Astrocyte (in vitro differentiated cells and primary cell): ENCODE measurements at regions not wholly inside any gene's neighbourhood (a gene's known extent, or its start where the extent isn't known, plus 50 kb on each side); places are given as distances from the start of the nearest gene placed in this dataset.

Experiments used
- DNase-seq: peaks from one replicate; pipeline ENCODE4 v3.0.0-alpha.2; 2010; ENCODE audit warnings: low read depth
- FAIRE-seq: peaks from 2 replicates; lab custom pipeline; 2011; peaks lifted over from hg19 to GRCh38; lab: Jason Lieb, UNC
- H2AFZ ChIP-seq: 2 replicates; pipeline ENCODE4 v1.6.0; 2012; ENCODE audit warnings: low read depth, low read length, inconsistent platforms
- H3K27ac ChIP-seq: 2 replicates; pipeline ENCODE4 v1.5.1; 2011; ENCODE audit warnings: low read depth, low read length, inconsistent platforms
- H3K27me3 ChIP-seq: 2 replicates; pipeline ENCODE4 v1.6.0; 2011; ENCODE audit warnings: low read length, inconsistent platforms; ENCODE audit not compliant: insufficient read depth
- H3K36me3 ChIP-seq: 2 replicates; pipeline ENCODE4 v1.5.1; 2011; ENCODE audit warnings: low read length, inconsistent platforms; ENCODE audit not compliant: insufficient read depth
- H3K4me1 ChIP-seq: 2 replicates; pipeline ENCODE4 v1.5.1; 2011; ENCODE audit warnings: low read length, inconsistent platforms; ENCODE audit not compliant: insufficient read depth
- H3K4me2 ChIP-seq: 2 replicates; pipeline ENCODE4 v1.6.0; 2012; ENCODE audit warnings: low read length, inconsistent platforms
- H3K4me3 ChIP-seq: 2 replicates; pipeline ENCODE4 v1.5.1; 2011; ENCODE audit warnings: low read depth, mild to moderate bottlenecking, low read length, inconsistent platforms; ENCODE audit not compliant: insufficient read depth
- H3K79me2 ChIP-seq: 2 replicates; pipeline ENCODE4 v1.6.0; 2012; ENCODE audit warnings: mild to moderate bottlenecking, low read length, inconsistent platforms; ENCODE audit not compliant: insufficient read depth
- H3K9ac ChIP-seq: 2 replicates; pipeline ENCODE4 v1.6.0; 2012; ENCODE audit warnings: mild to moderate bottlenecking, low read length, inconsistent platforms
- H3K9me3 ChIP-seq: 2 replicates; pipeline ENCODE4 v1.5.1; 2012; ENCODE audit warnings: low read depth, mild to moderate bottlenecking, low read length, inconsistent platforms; ENCODE audit not compliant: insufficient read depth
- H4K20me1 ChIP-seq: 2 replicates; pipeline ENCODE4 v1.6.0; 2012; ENCODE audit warnings: low read length, inconsistent platforms; ENCODE audit not compliant: insufficient read depth
- H3K27ac Mint-ChIP-seq: one replicate; pipeline ENCODE4 v1.8.0; 2021; ENCODE audit warnings: mild to moderate bottlenecking, mixed read lengths; ENCODE audit not compliant: unreplicated experiment
- H3K27me3 Mint-ChIP-seq: one replicate; pipeline ENCODE4 v1.8.0; 2021; ENCODE audit warnings: low read depth, mixed read lengths; ENCODE audit not compliant: unreplicated experiment
- H3K36me3 Mint-ChIP-seq: one replicate; pipeline ENCODE4 v1.8.0; 2021; ENCODE audit warnings: low read depth, mixed read lengths; ENCODE audit not compliant: unreplicated experiment
- H3K4me1 Mint-ChIP-seq: one replicate; pipeline ENCODE4 v1.8.0; 2021; ENCODE audit warnings: low read depth, mixed read lengths; ENCODE audit not compliant: unreplicated experiment
- H3K4me3 Mint-ChIP-seq: one replicate; pipeline ENCODE4 v1.8.0; 2021; ENCODE audit warnings: mild to moderate bottlenecking, moderate library complexity, mixed read lengths; ENCODE audit not compliant: unreplicated experiment
- H3K9me3 Mint-ChIP-seq: one replicate; pipeline ENCODE4 v1.8.0; 2021; ENCODE audit warnings: mild to moderate bottlenecking, mixed read lengths; ENCODE audit not compliant: unreplicated experiment
- EZH2 ChIP-seq: IDR thresholded peaks from 2 replicates; pipeline ENCODE4 v1.6.1; 2012; ENCODE audit warnings: mild to moderate bottlenecking, low read length, inconsistent platforms; ENCODE audit not compliant: insufficient read depth
- TF ChIP-seq, protein P1 (sequence below): IDR thresholded peaks from 2 replicates; pipeline ENCODE4 v1.5.1; 2011; ENCODE audit warnings: low read depth, mild to moderate bottlenecking, inconsistent platforms, low read length, moderate library complexity; ENCODE audit not compliant: insufficient read depth

DNA sequence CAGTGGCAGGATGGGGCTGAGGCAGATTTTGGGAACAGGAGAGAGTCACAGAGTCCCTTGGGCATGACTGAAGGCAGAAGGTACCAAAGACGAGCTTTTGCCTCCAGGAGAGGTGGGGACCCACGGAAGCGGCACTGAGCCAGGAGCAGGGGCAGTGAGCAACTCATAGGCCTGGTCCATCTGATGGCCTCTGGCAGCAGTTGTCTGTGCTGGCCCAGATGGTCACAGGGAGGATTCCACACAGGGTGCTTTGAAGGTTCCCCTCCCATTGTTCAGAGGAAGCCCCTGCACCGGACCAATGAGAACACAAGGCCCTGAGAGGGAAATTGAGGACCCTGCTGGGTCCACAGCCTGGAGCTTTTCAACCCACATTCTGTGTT, 360.3 kb upstream of the TNRC6C start:
- H3K27ac Mint-ChIP-seq: no peak overlapping the region
- no peaks in the 10 kb centered on the region for H3K9me3 ChIP-seq
- H3K4me3 Mint-ChIP-seq: no peak overlapping the region
- no peak overlapping the region for H3K27ac ChIP-seq
- no peaks in the 10 kb centered on the region for H3K9me3 Mint-ChIP-seq
- no peaks in the 10 kb centered on the region for H3K79me2 ChIP-seq
- peaks cover 47% of the 10 kb centered on the region for H3K27me3 Mint-ChIP-seq
- TF ChIP-seq, protein P1, sequence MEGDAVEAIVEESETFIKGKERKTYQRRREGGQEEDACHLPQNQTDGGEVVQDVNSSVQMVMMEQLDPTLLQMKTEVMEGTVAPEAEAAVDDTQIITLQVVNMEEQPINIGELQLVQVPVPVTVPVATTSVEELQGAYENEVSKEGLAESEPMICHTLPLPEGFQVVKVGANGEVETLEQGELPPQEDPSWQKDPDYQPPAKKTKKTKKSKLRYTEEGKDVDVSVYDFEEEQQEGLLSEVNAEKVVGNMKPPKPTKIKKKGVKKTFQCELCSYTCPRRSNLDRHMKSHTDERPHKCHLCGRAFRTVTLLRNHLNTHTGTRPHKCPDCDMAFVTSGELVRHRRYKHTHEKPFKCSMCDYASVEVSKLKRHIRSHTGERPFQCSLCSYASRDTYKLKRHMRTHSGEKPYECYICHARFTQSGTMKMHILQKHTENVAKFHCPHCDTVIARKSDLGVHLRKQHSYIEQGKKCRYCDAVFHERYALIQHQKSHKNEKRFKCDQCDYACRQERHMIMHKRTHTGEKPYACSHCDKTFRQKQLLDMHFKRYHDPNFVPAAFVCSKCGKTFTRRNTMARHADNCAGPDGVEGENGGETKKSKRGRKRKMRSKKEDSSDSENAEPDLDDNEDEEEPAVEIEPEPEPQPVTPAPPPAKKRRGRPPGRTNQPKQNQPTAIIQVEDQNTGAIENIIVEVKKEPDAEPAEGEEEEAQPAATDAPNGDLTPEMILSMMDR: no peak
- no peak for TF ChIP-seq EZH2
- no peaks in the 10 kb centered on the region for H4K20me1 ChIP-seq
- H3K4me2 ChIP-seq: no peak overlapping the region
- no peak for FAIRE-seq
- peaks cover 14% of the 10 kb centered on the region for H3K4me1 Mint-ChIP-seq
- peaks cover 15% of the 10 kb centered on the region for H3K27me3 ChIP-seq
- no peaks in the 10 kb centered on the region for H3K36me3 ChIP-seq
- no peak overlapping the region for H3K4me3 ChIP-seq
- no peak overlapping the region for H2AFZ ChIP-seq
- no peak overlapping the region for H3K9ac ChIP-seq
- peaks cover 11% of the 10 kb centered on the region for H3K4me1 ChIP-seq
- no peaks in the 10 kb centered on the region for H3K36me3 Mint-ChIP-seq
- no peak for DNase-seq

DNA sequence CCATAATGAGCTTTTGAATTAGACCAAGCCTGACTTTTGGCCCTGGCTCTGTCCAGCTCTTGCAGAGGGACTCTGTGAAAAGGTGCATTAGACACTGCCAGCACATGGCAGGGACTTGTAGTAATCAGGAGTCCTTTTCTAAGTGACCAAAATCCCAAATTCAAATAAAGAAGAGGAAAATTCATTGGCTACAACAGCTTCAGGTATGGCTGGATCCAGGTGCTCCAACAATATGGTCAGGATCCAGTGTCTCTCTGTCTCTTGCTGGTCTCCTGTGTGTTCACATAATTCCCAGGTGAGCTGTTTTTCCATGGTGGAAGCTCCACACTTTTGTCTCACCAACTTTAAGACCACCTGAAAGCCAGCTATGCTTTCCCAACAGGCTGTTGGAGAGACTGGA, 358.8 kb upstream of the TNRC6C start:
- H3K36me3 Mint-ChIP-seq: no peaks in the 10 kb centered on the region
- Histone ChIP-seq H3K4me2 (no peak overlapping the region), H3K36me3 (no peaks in the 10 kb centered on the region), H3K9ac (no peak overlapping the region), H3K27me3 (peaks cover 11% of the 10 kb centered on the region), H3K4me1 (peaks cover 11% of the 10 kb centered on the region), H3K79me2 (no peaks in the 10 kb centered on the region), H4K20me1 (no peaks in the 10 kb centered on the region), H2AFZ (no peak overlapping the region), H3K9me3 (no peaks in the 10 kb centered on the region), H3K27ac (no peak overlapping the region), H3K4me3 (no peak overlapping the region)
- no peak overlapping the region for H3K4me3 Mint-ChIP-seq
- no peak overlapping the region for H3K27ac Mint-ChIP-seq
- no peaks in the 10 kb centered on the region for H3K9me3 Mint-ChIP-seq
- TF ChIP-seq EZH2: no peak
- TF ChIP-seq, protein P1: no peak
- FAIRE-seq: no peak
- no peak for DNase-seq
- peaks cover 34% of the 10 kb centered on the region for H3K27me3 Mint-ChIP-seq
- peaks cover 18% of the 10 kb centered on the region for H3K4me1 Mint-ChIP-seq

- Histone ChIP-seq H3K27ac (no peak overlapping the region), H3K4me3 (no peak overlapping the region), H3K27me3 (peaks cover 11% of the 10 kb centered on the region), H4K20me1 (no peaks in the 10 kb centered on the region), H3K4me2 (no peak overlapping the region), H3K79me2 (no peaks in the 10 kb centered on the region), H3K9ac (no peak overlapping the region), H3K4me1 (peaks cover 11% of the 10 kb centered on the region), H3K9me3 (no peaks in the 10 kb centered on the region), H3K36me3 (no peaks in the 10 kb centered on the region), H2AFZ (no peak overlapping the region)
- Mint-ChIP-seq H3K4me3 (no peak overlapping the region), H3K4me1 (peaks cover 18% of the 10 kb centered on the region), H3K36me3 (no peaks in the 10 kb centered on the region), H3K27ac (no peak overlapping the region), H3K27me3 (peaks cover 36% of the 10 kb centered on the region), H3K9me3 (no peaks in the 10 kb centered on the region)
- FAIRE-seq: no peak
- DNase-seq: no peak
- TF ChIP-seq EZH2: no peak
- TF ChIP-seq, protein P1: no peak
Measured at GRCh38 chr17:77600346-77600745, 358.2 kb upstream of the TNRC6C start.
